H1 (cell line): ENCODE measurements at regions not wholly inside any gene's neighbourhood (a gene's known extent, or its start where the extent isn't known, plus 50 kb on each side); places are given as distances from the start of the nearest gene placed in this dataset.

Experiments
- BCL11A ChIP-seq, 2 experiments: IDR thresholded peaks; one replicate each; pipeline ENCODE4 v1.6.1; 2011; ENCODE audit warnings: low read depth in 2 of 2, low read length in 2 of 2, mild to moderate bottlenecking in 2 of 2
- RXRA ChIP-seq: IDR thresholded peaks from 2 replicates; pipeline ENCODE4 v1.6.1; 2011; ENCODE audit warnings: low read depth, mild to moderate bottlenecking, low read length, moderate library complexity; ENCODE audit not compliant: insufficient read depth
- SIN3A ChIP-seq, 2 experiments: IDR thresholded peaks in 1 of 2; conservative IDR thresholded peaks in 1 of 2; 2 replicates each; pipeline ENCODE4 v1.6.1; 2011 to 2012; ENCODE audit warnings: low read length in 2 of 2, improper control_type of control experiment in 1 of 2, low read depth in 1 of 2, mild to moderate bottlenecking in 1 of 2
- TF ChIP-seq, protein P1 (sequence below), 3 experiments: IDR thresholded peaks; 1 replicate in 2 of 3; 2 replicates in 1 of 3; pipeline versions ENCODE4 v1.5.1 to v1.6.1; 2011; ENCODE audit warnings: low read length in 3 of 3, mild to moderate bottlenecking in 3 of 3, inconsistent platforms in 2 of 3, low read depth in 1 of 3, moderate library complexity in 1 of 3; ENCODE audit not compliant: insufficient read depth in 1 of 3; ENCODE audit errors: control extremely low read depth in 1 of 3

DNA sequence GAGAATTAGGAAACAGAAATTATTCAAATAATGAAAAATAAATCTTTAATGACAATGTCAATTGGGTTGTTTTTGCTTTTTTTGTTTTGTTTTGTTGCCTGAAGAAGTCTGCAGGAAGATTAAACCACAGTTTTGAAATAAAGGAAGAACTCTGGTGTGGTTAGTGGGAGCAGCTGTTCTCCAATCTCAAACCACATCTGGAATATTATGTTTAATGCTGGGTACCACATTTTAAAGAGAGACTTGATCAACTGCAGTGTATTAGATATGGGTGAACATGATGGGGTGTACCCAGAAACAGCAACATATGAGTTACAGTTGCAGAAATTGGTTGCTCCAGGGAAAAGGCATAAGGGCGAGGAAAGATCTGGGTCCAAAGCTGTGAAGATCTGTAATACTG lies 171.2 kb upstream of the RPL34 start:
- TF ChIP-seq RXRA (no peak), SIN3A (conservative IDR thresholded peaks at IDR 0.05 in 1 of 2, IDR thresholded peaks at IDR 0.05 in 1 of 2; ENCODE audit: low read depth in 1 of 2, low read length in 2 of 2) (no peak), BCL11A (IDR thresholded peaks at IDR 0.05; ENCODE audit: low read depth in 2 of 2, low read length in 2 of 2) (no peak)
- TF ChIP-seq, protein P1, sequence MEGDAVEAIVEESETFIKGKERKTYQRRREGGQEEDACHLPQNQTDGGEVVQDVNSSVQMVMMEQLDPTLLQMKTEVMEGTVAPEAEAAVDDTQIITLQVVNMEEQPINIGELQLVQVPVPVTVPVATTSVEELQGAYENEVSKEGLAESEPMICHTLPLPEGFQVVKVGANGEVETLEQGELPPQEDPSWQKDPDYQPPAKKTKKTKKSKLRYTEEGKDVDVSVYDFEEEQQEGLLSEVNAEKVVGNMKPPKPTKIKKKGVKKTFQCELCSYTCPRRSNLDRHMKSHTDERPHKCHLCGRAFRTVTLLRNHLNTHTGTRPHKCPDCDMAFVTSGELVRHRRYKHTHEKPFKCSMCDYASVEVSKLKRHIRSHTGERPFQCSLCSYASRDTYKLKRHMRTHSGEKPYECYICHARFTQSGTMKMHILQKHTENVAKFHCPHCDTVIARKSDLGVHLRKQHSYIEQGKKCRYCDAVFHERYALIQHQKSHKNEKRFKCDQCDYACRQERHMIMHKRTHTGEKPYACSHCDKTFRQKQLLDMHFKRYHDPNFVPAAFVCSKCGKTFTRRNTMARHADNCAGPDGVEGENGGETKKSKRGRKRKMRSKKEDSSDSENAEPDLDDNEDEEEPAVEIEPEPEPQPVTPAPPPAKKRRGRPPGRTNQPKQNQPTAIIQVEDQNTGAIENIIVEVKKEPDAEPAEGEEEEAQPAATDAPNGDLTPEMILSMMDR (IDR thresholded peaks at IDR 0.05; ENCODE audit: control extremely low read depth in 1 of 3, insufficient read depth in 1 of 3, low read depth in 1 of 3, low read length in 3 of 3) = no peak
